NCI-H1694 (cell line): ENCODE measurements at regions not wholly inside any gene's neighbourhood (a gene's known extent, or its start where the extent isn't known, plus 50 kb on each side); places are given as distances from the start of the nearest gene placed in this dataset.
A peak's percentile ranks its signal among the peaks of the same experiment; 100 is the strongest.

Experiments
- DNase-seq: peaks from one replicate; lab custom pipeline; 2025; lab: John Stamatoyannopoulos, UW

GRCh38 chr1:198864695-198865094 lies 225.9 kb downstream of the PTPRC start:
- DNase-seq, result no peak

- no peak for DNase-seq
Observed at GRCh38 chr1:198865319-198865718, 226.5 kb downstream of the PTPRC start.

- no peak for DNase-seq
Observed at GRCh38 chr1:198867182-198867581, 228.3 kb downstream of the PTPRC start.

- peak; percentile 1 for DNase-seq
Observed at GRCh38 chr1:198873696-198874230, 234.9 kb downstream of the PTPRC start.

GRCh38 chr1:198876371-198876871 lies 237.6 kb downstream of the PTPRC start:
- no peak for DNase-seq

GRCh38 chr1:198878566-198878965 lies 239.7 kb downstream of the PTPRC start:
- no peak for DNase-seq

GRCh38 chr1:198879711-198880306 lies 241.0 kb downstream of the PTPRC start:
- DNase-seq, result no peak

- DNase-seq, result no peak
Observed at GRCh38 chr1:198880397-198880796, 241.6 kb downstream of the PTPRC start.

GRCh38 chr1:198880818-198881597 lies 242.2 kb downstream of the PTPRC start:
- DNase-seq, result no peak

GRCh38 chr1:198883184-198883583 lies 244.3 kb downstream of the PTPRC start:
- no peak for DNase-seq

GRCh38 chr1:198887866-198888265 lies 249.0 kb downstream of the PTPRC start:
- DNase-seq, result no peak

- DNase-seq, result no peak
Observed at GRCh38 chr1:198888379-198888943, 249.6 kb downstream of the PTPRC start.

- no peak for DNase-seq
Observed at GRCh38 chr1:198889101-198889500, 250.3 kb downstream of the PTPRC start.

GRCh38 chr1:198889749-198890148 lies 250.9 kb downstream of the PTPRC start:
- no peak for DNase-seq

- DNase-seq, result no peak
Observed at GRCh38 chr1:198890214-198890930, 251.5 kb downstream of the PTPRC start.

- DNase-seq, result no peak
Observed at GRCh38 chr1:198892065-198892464, 253.2 kb downstream of the PTPRC start.

- DNase-seq, result no peak
Observed at GRCh38 chr1:198893141-198893540, 254.3 kb downstream of the PTPRC start.

- DNase-seq, result no peak
Observed at GRCh38 chr1:198893763-198894444, 255.1 kb downstream of the PTPRC start.

- DNase-seq, result no peak
Observed at GRCh38 chr1:198901266-198901665, 262.4 kb downstream of the PTPRC start.

GRCh38 chr1:198902655-198903054 lies 263.8 kb downstream of the PTPRC start:
- DNase-seq, result no peak

GRCh38 chr1:198903203-198903602 lies 264.4 kb downstream of the PTPRC start:
- DNase-seq, result no peak

- DNase-seq, result no peak
Observed at GRCh38 chr1:198903621-198904020, 264.8 kb downstream of the PTPRC start.
